ENCODE measurements at regions not wholly inside any gene's neighbourhood (a gene's known extent, or its start where the extent isn't known, plus 50 kb on each side); places are given as distances from the start of the nearest gene placed in this dataset.
"Not testable (repeated sequence)": the region's sequence is repeated elsewhere in the genome, so short reads cannot be mapped to it uniquely, and the experiment has no call there.

DNA sequence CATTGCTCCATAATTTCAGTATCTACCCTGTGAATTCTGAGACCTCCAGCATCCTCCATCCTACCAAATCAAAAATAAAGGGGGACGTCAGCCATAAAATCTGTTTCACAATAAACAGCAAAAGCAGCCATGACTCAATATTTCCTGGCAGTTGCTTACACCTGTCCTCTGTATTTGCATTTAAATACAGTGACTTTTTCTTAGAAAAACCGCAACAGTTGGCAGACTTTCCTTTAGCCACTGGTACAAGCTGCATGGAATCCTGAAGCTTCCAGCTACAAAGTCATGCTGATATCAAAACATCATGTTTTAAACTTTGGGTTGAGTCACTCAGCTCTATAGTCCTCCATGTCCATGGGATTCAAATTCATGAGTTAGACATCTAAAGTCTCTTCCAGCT is 278.0 kb upstream of the KAZN start:
- FAIRE-seq = no peak

DNA sequence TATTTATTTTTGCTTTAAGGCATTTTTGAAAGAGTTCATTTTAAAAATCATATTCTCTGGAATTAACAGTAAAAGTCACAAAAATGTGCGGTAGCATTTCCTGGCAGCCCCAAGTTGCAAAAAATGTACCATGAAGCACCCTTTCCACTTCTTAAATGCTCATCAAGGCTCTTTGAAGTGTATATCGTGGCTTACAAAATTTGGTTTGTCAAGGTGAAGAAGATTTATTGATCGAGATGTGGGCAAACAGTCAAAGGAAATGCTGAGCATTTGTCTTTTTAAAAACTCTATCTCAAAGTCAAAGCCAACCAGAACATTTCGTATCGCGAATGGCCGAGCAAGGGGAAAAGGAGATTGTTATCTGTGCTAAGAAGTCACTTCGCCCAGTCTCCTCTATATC is 277.5 kb upstream of the KAZN start:
- no peak for FAIRE-seq

DNA sequence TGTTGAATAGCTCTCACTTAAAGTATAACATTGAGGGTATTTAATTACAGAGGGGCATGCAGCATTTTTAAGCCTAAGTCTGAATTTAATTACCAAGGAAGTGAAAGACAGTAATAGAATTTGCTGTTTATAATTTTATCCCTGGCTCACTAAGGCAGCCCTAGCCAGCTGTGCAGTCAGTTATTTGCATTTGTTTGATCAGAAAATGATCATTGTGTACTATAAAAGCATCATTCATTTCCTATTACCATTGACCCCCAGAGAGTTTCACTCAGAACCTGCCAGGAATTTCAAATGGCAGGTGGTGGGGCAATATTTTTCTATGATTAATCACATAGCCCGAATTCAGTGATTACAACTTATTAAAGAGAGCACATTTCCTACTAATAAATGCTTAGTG is 277.1 kb upstream of the KAZN start:
- FAIRE-seq = no peak

DNA sequence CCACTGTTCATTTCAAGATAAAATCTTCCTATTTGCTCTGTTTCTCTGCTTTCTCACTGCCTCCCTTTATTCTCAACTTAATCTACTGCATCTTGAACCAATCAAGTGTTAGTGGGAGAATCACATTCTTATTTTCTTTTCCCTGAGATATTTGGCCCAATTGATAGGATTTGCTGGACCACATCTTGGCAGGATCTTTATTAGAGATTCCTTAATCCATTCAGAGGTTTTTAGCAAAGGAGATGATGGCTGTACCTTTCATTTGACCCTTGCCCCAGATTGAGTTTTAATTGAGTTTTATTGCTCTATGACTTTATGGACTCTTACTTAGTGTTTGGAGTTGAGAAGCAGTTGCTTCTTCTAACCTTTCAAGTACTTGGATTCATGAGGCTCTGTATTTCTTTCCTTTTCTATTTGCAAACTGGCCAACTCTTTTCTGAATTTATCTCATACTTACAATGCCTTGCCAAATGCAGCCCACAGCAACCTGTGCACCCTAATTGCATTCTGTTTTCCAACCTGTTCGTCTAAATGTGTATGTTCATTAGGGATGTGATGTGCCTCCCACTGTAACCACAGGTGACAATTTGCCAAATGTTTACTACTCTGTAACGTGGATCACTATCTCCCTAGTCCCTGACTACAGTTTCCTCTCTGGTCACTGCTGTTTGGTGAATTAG is 274.8 kb upstream of the KAZN start:
- no peak for FAIRE-seq

DNA sequence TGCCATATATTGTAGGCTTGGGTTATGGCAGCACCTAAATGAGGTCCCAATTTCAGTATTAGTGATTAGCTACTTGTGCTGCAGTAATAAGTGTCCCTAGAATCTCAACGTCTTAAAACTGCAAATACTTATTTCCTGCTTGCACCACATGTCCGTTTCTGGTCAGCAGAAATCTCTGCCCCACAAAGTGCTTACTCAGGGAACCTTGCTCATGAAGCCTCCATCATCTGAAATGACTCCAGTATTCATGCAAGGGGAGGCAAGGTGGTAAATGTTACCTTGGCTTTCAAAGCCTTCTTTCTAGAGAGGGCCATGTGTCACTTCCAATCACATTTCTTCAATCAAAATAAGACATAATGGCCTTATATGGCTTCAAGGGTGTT is 274.2 kb upstream of the KAZN start:
- FAIRE-seq = no peak

DNA sequence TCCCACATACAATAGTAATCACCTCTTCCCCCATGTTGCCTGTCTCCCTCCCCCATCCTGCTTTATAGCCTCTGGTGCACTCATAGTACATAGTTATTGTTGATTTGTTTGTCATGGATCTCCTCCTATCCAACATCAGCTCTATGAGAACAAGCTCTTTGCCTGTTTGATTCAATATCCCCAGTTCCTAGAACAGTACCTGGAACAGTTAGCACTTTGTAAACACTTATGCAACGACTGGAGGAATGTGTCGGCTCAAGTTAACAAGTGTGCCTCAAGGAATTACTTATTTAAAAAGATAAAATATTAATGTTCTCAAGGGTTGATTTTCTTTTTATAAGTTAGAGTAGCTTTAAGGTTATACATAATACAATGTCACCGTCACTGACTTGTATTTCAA is 271.6 kb upstream of the KAZN start:
- no peak for FAIRE-seq

DNA sequence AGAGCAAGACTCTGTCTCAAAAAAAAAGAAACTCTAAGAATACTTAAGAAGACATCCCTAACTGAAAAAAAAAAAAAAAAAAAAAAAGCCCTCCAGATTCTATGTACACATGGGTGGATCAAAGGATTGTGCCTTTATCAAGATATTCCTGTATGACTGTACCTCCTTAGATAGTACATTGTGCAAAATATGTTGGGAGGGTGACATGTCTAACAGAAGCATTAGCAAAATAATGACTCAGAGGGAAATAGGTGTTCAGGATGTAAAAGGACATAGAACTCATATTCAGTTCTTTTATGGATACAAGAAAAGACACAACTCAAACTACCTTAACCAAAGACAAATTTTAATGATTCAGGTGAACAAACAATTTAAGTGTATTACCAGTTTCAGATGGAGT is 269.8 kb upstream of the KAZN start:
- FAIRE-seq = no peak

DNA sequence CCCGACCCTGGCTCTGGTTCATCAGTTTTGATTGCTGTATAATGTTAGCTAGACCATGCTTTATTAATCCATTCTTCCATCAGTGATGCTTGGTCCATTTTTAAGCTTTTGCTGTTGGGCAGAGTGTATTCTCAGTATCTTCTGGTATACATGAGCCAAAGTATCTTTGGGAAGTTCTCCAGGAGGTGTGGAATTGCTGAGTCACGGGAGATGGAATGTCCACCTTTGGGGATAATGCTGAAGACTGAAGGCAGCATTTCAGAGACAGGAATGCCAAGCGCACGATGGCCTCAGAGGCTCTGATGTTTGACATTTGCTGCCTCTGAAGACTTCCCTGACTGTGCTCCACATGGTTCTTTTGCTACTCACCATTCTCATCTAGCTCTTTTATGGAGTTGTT is 266.3 kb upstream of the KAZN start:
- no peak for FAIRE-seq

DNA sequence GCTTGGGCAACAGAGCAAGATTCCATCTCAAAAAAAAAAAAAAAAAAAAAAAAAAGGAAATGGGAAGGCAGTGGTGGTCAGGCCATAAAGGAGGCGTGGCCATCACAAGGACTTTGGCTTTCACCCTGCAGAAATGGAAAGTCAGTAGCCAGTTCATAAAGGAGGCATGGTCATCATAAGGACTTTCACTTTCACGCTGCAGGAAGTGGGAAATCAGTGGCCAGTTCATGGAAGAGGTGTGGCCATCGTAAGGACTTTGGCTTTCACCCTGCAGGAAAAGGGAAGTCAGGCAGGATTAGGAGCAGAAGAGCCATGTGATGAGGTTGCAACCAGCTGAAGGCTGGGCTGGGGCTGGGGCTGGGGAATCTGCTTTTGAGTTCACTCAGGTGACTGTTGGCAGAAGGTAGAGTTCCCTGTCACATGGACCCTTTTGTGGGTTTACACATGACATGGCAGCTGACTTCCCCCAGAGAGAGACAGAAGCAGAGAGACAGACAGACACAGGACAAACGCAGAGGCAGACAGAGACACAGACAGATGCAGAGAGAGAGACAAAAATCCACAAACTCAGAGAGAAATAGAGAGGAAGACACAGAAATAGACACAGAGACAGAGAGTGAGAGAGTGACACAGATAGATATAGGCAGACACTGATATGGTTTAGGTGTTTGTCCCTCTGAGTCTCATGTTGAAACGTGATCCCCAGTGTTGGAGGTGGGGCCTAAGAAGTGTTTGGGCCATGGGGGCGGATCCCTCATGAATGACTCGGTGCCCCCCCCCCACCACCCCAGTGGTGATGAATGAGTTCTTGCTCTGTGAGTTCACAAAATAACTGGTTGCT is 263.9 kb upstream of the KAZN start:
- FAIRE-seq = no peak

DNA sequence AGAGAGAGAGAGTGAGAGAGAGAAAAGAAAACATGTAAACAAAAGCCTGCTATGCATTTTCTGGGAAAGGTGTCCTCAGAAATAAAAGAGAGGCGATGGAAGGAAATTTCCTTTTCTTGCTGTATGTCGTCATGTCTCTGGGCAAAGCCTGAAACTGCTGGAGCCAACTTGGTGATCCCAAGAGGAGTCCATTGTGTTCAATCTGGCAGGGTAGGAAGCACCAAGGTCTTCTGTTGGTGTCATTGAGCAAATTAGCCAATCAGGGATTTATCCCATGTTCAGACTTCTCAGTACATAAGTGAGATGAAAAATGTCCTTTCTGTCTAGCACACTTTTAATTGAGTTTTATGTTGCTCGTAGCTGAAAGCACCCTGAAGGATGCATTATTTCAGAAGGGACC is 260.0 kb upstream of the KAZN start:
- FAIRE-seq = no peak

DNA sequence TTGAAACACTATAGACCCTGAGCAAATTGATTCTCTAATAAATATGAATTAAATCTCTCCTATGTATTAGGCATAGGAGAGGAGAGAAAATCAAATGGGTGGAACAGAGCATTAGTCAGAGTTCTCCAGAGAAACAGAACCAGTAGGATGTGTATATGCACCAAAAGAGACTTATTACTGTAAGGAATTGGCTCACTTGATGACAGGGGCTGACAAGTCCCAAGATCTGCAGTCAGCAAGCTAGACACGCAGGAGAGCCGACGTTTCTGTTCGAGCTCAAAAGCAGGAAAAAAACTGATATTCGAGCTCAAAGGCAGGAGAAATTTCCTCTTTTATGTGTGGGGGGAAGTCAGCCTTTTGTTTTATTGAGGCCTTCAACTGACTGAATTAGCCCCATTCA is 259.2 kb upstream of the KAZN start:
- FAIRE-seq = no peak

DNA sequence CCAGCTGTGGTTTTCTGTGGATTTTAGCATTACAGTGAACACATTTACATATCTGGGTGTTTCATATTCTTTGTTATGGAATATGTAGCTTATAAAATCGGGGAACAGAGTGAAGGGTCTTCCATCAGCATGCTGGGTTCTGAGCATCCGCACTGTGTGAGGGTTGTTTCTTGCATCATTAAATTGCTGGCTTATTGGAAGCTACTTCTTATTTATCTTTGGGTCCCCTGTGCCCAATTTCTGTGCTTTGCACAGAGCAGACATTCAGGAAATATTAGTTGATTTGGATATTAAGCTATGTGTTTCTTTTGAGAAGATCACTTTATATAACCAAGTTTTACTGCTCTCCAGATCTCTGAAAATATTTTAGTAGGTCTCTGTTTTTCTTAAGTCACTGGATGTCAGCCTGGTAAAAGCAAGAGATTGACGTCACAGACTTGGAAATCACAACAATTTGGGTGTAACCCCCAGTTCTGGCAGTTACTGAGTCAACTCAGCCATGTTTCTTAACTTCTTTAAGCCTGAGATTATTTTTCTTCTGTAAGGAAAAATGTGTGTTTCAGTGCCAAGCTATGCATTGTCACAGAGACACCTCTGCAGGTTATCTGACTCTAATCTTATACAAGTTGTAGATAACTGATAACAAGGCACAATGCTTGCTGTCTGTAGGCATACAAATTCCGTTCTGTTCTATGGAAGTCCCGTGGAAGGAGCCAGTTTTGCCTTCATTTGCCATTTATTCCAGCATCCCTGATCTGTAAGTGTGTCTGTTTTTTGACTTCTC is 258.3 kb upstream of the KAZN start:
- FAIRE-seq = no peak

DNA sequence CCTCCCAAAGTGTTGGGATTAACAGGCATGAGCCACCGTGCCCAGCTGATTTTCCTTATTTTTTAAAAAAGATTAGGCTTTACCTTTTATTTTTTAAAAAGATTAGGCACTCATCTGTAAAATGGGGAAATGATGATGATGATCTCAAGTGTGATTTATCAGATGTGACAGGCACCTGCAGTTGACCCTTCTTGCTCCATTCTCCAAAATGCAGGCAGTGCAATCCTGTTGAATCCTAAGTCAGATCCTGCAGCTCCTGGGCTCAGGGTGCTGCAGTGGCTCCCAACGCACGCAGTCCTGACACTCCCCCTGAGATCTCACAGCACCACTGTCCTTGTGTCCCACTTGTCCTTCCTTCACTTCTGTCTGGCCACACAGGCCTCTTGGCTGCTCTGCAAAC is 257.3 kb upstream of the KAZN start:
- FAIRE-seq = no peak

DNA sequence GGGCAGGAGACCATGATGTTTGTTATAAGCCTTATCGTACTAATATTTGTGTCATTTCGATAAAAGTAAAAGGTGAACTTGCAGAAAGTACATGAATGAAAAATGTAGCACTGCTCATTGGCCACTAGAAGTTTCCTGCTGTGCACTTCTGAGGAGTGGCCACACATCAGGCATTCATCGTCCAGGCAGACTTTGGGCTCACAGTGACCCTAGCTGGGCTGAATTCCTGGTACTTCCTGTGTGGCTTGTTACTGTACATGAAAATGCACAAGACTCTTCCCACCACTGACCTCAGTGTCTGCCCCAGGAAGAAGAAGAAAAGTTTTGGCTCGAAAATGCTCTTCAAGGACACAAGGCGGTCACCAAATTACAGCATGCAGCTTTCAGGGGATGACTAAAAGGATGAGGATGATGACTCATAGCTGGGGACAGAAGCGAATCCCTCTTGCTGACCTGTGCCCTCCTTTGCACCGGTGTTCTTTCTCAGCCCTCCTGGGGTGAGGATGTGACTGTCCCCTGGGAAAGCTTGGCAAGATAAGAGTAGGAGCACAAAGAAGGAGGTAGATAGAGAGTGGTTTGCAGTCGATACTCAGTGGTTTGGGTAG is 252.4 kb upstream of the KAZN start:
- no peak for FAIRE-seq

DNA sequence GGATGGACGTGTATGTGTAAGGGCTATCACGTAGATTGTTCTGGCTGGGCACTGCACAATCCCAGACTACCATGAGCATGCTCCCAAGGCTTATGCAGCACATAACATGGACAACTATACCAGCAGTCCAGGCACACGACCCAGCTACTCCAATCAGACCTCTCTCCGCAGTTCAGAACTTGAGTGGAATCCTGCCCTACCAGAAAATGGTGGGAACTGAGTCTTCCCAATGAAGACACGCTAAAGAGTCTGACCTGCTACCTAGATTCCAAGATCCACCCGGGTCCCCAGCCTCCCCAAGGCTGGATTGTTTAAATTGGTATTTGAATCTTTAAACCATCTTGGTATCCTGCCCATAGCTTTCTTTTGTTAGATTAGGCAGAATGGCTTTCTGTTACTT is 251.3 kb upstream of the KAZN start:
- no peak for FAIRE-seq

DNA sequence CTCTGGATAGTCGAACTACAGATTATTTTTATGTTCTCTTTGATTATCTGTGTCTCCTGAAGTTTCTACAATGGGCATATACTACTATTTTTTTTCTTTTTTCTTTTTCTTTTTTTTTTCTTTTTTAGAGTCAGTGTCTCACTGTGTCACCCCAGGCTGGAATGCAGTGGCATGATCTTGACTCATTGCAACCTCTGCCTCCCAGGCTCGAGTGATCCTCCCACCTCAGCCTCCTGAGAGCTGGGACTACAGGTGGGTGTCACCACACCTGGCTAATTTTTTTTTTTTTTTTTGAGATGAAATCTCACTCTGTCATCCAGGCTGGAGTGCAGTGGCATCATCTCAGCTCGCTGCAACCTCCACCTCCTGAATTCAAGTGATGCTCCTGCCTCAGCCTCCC is 250.7 kb upstream of the KAZN start:
- no peak for FAIRE-seq

DNA sequence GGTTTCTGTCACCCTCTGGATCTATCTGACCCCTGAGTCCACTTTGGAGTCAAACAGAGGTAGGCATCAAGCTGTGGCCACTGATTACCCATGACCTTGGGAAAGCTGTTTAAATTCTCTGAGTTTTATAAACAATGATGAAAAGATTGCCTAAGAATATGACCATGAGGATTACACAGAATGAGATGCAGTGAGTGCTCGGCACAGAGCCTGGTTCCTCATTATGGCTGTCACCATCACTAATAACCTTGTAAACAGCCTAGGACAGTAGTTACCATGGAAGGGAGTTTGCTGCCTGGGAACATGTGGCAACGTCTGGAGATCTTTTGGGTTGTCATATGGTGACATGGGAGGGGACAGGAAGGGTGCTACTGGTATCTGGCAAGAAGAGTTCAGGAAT is 248.3 kb upstream of the KAZN start:
- FAIRE-seq = no peak

DNA sequence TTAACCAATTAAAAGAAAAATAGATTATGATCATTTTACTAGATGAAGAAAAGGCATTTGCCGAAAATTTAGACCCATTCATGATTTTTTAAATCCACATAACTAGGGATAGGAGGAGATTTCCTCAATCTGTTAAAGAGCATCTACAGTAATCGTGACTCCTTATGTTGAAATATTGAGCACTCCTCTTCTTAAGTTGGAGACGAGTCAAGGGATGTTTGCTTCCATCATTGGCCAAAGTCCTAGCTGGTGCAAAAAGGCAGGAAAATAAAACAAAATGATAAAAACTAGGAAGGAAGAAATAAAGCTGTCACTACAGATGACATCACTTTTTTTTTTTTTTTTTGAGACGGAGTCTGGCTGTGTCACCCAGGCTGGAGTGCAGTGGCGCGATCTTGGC is 245.6 kb upstream of the KAZN start:
- FAIRE-seq = no peak

DNA sequence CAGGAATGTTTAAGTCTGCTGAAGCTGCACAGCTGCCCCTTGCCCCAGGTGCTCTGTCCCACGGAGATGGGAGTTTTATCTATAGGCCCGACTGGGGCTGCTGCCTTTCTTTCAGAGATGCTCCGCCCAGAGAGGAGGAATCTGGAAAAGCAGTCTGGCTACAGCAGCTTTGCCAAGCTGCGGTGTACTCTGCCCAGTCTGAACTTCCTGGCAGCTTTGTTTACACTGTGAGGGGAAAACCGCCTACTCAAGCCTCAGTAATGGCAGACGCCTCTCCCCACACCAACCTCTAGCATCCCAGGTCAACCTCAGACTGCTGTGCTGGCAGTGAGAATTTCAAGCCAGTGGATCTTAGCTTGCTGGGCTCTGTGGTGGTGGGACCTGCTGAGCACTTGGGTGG is 237.5 kb upstream of the KAZN start:
- FAIRE-seq = not testable (repeated sequence)

DNA sequence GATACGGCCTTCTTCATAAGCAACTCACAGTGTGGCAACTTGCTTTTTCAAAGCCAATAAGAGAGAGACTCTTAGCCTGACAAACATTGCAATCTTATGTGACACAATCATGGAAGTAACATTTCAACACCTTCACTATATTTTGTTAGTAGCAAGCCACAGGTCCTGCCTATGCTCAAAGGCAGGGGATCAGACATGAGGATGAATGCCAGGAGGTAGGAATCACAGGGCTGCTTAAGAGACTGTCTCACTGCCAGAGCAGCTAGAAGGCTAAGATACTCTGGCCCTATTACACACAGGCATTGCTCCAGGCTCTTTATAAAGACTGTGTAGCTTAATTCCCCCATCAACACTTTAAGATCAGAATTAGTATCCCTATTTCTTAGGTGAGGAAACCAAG is 236.2 kb upstream of the KAZN start:
- no peak for FAIRE-seq

DNA sequence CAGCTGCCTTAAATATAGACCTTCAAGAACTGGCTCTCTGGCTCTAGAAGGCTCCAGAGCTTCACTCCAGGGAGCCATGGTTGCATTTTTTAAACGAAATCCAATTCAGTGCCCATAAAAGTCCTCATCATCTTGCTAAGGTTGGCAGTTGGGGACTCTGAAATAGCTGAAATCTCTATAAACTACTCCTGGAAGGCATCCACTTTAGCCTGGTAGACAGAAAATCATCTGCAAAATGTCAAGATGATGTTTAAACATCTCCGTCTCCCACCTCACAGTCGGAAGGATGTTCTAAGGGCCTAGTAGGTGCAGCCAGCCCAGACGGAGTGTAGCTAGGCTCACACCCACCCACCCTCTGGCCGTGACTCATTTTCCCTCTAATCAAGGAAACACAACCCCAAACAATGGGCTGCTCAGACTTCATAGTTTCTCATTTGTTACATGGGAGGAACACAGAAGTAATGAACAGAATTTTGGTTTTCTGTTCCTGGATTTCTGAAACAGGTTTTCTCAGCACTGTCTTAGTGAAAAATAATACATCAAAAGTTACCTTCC is 235.4 kb upstream of the KAZN start:
- FAIRE-seq = no peak

DNA sequence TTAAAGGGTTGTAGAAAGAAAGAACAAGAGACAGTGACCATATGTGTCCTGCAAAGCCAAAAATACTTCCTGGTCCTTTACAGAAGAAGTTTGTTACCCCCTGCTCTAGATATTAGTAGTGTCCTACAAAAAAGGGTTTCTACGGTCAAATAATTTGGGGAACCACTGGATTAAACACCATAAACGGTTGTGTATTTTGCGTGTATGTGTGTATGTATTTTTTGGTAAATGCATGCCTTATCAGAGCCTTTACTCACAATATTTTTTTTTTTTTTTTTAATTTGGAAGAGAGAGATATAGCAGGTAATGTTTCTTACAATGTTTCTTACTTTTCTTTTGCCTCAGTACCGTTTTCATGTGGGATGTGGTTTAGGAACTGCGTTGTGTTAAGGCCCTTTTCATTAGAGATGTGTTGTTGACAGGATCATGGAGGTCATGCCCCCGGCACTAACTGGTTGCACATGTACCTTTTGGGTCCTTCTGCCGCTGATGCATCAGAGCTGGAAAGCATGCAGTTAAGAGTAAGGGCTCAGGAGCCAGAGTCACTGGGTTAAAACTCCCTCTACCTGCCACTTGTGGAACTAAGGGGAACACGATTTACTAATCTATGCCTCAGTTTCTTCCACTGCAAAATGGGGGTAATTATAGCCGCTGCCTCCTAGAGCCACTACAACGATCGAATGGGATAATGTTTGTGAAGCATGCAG is 234.6 kb upstream of the KAZN start:
- no peak for FAIRE-seq
